Transverse colon (tissue), 4 donors: ENCODE measurements at regions not wholly inside any gene's neighbourhood (a gene's known extent, or its start where the extent isn't known, plus 50 kb on each side); places are given as distances from the start of the nearest gene placed in this dataset.

Source experiments
- DNase-seq: peaks from one replicate; pipeline ENCODE4 v3.0.0-alpha.2; 2019
- H3K27ac ChIP-seq, 4 donors: fragments of 200-600 bp; sonication (generic); 2 replicates each; pipeline ENCODE4 v1.5.1; 2016 to 2018; ENCODE audit warnings: inconsistent platforms in 4 of 4
- H3K27me3 ChIP-seq: fragments of 200-600 bp; sonication (generic); 2 replicates; pipeline ENCODE4 v1.5.1; 2017; ENCODE audit warnings: inconsistent platforms
- H3K36me3 ChIP-seq, 4 donors: fragments of 200-600 bp; sonication (generic); 2 replicates each; pipeline ENCODE4 v1.5.1; 2017 to 2019; ENCODE audit warnings: inconsistent platforms in 4 of 4
- H3K4me1 ChIP-seq, 4 donors: fragments of 200-600 bp; sonication (generic); 2 replicates each; pipeline ENCODE4 v1.5.1; 2017 to 2020; ENCODE audit warnings: inconsistent platforms in 4 of 4
- H3K4me3 ChIP-seq, 4 donors: fragments of 200-600 bp; sonication (generic); 1 replicate in 1 of 4; 2 replicates in 3 of 4; pipeline versions ENCODE4 v1.5.1 to v1.6.1; 2017 to 2019; ENCODE audit warnings: inconsistent platforms in 4 of 4
- H3K9me3 ChIP-seq, 2 donors: fragments of 200-600 bp; sonication (generic); 2 replicates each; pipeline ENCODE4 v1.5.1; 2017 to 2019; ENCODE audit warnings: inconsistent platforms in 2 of 2
- CTCF ChIP-seq, 5 experiments: fragments of 200-600 bp in 3 of 5; fragments of 450-650 bp in 2 of 5; sonication (generic) in 3 of 5; IDR thresholded peaks; 1 replicate in 2 of 5; 2 replicates in 3 of 5; pipeline ENCODE4 v1.5.1; 2016 to 2017; ENCODE audit warnings: antibody characterized with exemption in 5 of 5, inconsistent platforms in 3 of 5, mild to moderate bottlenecking in 2 of 5, moderate library complexity in 1 of 5
- EP300 ChIP-seq: sonication (generic); formaldehyde crosslinking; IDR thresholded peaks from one replicate; pipeline ENCODE4 v1.6.1; 2017; ENCODE audit warnings: antibody characterized with exemption, low read depth
- POLR2A ChIP-seq: fragments of 450-650 bp; IDR thresholded peaks from one replicate; pipeline ENCODE4 v1.6.1; 2016; ENCODE audit warnings: antibody characterized with exemption, mild to moderate bottlenecking, moderate library complexity
- POLR2AphosphoS5 ChIP-seq, 3 donors: sonication (generic); formaldehyde crosslinking; IDR thresholded peaks; one replicate each; pipeline ENCODE4 v1.6.1; 2016; ENCODE audit warnings: antibody characterized with exemption in 3 of 3
- WGBS, 2 donors: methylation state at CpG; one replicate each; pipeline ENCODE4 v1.1.5; 2018; ENCODE audit warnings: low coverage in 1 of 2; 5-methylcytosine and 5-hydroxymethylcytosine counted together
- in situ Hi-C, 4 donors: fragments of 200-750 bp; cut with MboI; loops; one replicate each; pipeline versions ENCODE4 v1.15.0 to v1.15.1; 2017; ENCODE audit warnings: low sequenced_read_pairs in 3 of 4, low pct_ligation_motif_present in 1 of 4, low pct_unique_long_range_greater_than_20kb in 1 of 4
- intact Hi-C: fragments of 100-400 bp; cut with DNase I; formaldehyde crosslinking; loops from one replicate; pipeline ENCODE4 v1.15.1; 2023; ENCODE audit warnings: low total_unique reads

- in situ Hi-C loops (loop anchor here (25.0 kb wide), 2 partner anchors 991 to 1016 kb away; no protein-coding TSS in a partner anchor), intact Hi-C loops (no loop called here)
- no peaks in the 10 kb centered on the region for H3K9me3 ChIP-seq
- H3K27me3 ChIP-seq: no peaks in the 10 kb centered on the region
- WGBS, 2 donors: 40 to 77% methylated on average over 1 to 3 of the region's 3 CpGs
- no peak for DNase-seq
- no peak overlapping the region for H3K27ac ChIP-seq
- no peak overlapping the region for H3K4me3 ChIP-seq
- no peaks in the 10 kb centered on the region for H3K36me3 ChIP-seq
- no peaks in the 10 kb centered on the region for H3K4me1 ChIP-seq
- no peak for TF ChIP-seq POLR2AphosphoS5 (IDR thresholded peaks at IDR 0.05)
- no peak for TF ChIP-seq CTCF (IDR thresholded peaks at IDR 0.05)
- no peak for TF ChIP-seq POLR2A
- no peak for TF ChIP-seq EP300
Measured at GRCh38 chr20:60221593-60221992, 263.4 kb downstream of the CDH26 start.

DNA sequence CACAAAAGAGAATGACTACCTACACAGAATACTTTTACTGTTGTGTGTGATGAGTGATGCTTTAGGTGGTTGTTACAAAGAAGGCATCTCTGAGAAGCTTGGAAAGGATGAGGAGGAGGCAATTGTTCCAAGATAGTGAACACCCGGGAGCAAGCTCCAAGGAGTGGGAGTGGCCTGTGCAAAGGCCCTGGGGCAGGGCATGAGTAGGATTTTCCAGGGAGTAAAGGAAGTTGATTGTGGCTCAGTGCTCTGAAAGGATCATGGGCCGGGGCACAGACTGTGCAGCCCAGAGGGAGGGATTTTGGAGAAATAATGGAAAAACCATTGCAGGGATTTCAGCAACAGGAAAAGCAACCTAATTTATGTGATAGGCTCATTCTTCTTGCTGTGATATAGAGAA is 264.3 kb downstream of the CDH26 start:
- intact Hi-C loops: no loop called here

GRCh38 chr20:60223174-60223573 is 265.0 kb downstream of the CDH26 start:
- TF ChIP-seq CTCF (IDR thresholded peaks at IDR 0.05) (no peak), EP300 (no peak), POLR2A (no peak), POLR2AphosphoS5 (IDR thresholded peaks at IDR 0.05) (no peak)
- in situ Hi-C loops: loop anchor here (25.0 kb wide), 2 partner anchors 989 to 1014 kb away; no protein-coding TSS in a partner anchor

More for the DNA sequence above, 264.3 kb downstream of the CDH26 start:
- Histone ChIP-seq H3K27ac (no peak overlapping the region), H3K27me3 (no peaks in the 10 kb centered on the region), H3K9me3 (no peaks in the 10 kb centered on the region), H3K4me1 (no peaks in the 10 kb centered on the region), H3K4me3 (no peak overlapping the region), H3K36me3 (no peaks in the 10 kb centered on the region)
- WGBS, 2 donors: 71 to 77% methylated on average over 1 to 2 of the region's 2 CpGs
- no peak for DNase-seq
- in situ Hi-C loops: loop anchor here (25.0 kb wide), 2 partner anchors 990 to 1015 kb away; no protein-coding TSS in a partner anchor
- TF ChIP-seq POLR2AphosphoS5 (IDR thresholded peaks at IDR 0.05) (no peak), EP300 (no peak), POLR2A (no peak), CTCF (IDR thresholded peaks at IDR 0.05) (no peak)

DNA sequence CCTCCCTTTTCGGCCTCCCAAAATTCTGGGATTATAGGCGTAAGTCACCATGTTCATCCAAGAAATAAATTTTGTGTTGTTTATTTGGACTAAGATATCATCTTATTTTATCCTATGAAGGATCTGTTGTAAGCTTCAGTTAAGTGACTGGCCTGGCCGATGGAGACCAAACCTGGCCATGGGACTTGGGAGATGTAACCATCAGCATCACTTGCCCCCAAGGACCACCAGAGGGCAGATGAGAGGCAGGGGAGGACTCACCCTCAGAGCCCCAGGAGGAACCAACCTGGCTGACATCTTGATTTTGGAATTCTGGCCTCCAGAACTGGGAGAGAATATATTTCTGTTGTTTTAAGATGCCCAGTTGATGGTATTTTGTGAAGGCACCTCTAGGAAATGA is 266.7 kb downstream of the CDH26 start:
- in situ Hi-C loops: loop anchor here (25.0 kb wide), 2 partner anchors 987 to 1012 kb away; no protein-coding TSS in a partner anchor
- TF ChIP-seq POLR2A: no peak
- no peak for TF ChIP-seq EP300
- no peak for TF ChIP-seq POLR2AphosphoS5 (IDR thresholded peaks at IDR 0.05)
- TF ChIP-seq CTCF (IDR thresholded peaks at IDR 0.05): no peak

More at GRCh38 chr20:60223174-60223573, 265.0 kb downstream of the CDH26 start:
- 65 to 82% methylated on average over 3 to 5 of the region's 5 CpGs for WGBS, 2 donors
- H3K27ac ChIP-seq: no peak overlapping the region
- no peaks in the 10 kb centered on the region for H3K27me3 ChIP-seq
- H3K36me3 ChIP-seq: no peaks in the 10 kb centered on the region
- H3K9me3 ChIP-seq: no peaks in the 10 kb centered on the region
- no peak overlapping the region for H3K4me3 ChIP-seq
- intact Hi-C loops: no loop called here
- no peak for DNase-seq
- no peaks in the 10 kb centered on the region for H3K4me1 ChIP-seq

More for the DNA sequence above, 266.7 kb downstream of the CDH26 start:
- H3K27me3 ChIP-seq: no peaks in the 10 kb centered on the region
- H3K27ac ChIP-seq: no peak overlapping the region
- DNase-seq: no peak
- intact Hi-C loops: no loop called here
- no peaks in the 10 kb centered on the region for H3K4me1 ChIP-seq
- no peaks in the 10 kb centered on the region for H3K36me3 ChIP-seq
- WGBS, 2 donors: 94 to 100% methylated on average over 1 to 3 of the region's 3 CpGs
- no peak overlapping the region for H3K4me3 ChIP-seq
- no peaks in the 10 kb centered on the region for H3K9me3 ChIP-seq
